H9 (cell line): ENCODE measurements at regions not wholly inside any gene's neighbourhood (a gene's known extent, or its start where the extent isn't known, plus 50 kb on each side); places are given as distances from the start of the nearest gene placed in this dataset.

Source experiments
- DNase-seq: peaks from one replicate; pipeline ENCODE4 v3.0.0-alpha.2; 2017
- H2AFZ ChIP-seq: one replicate; pipeline ENCODE4 v1.6.1; 2013; ENCODE audit warnings: mild to moderate bottlenecking, low read length, control low read depth, moderate library complexity
- H2AK5ac ChIP-seq: 2 replicates; pipeline ENCODE4 v1.6.1; 2013; ENCODE audit warnings: low read length, control low read depth, mixed read lengths; ENCODE audit not compliant: insufficient read length
- H2BK120ac ChIP-seq: one replicate; pipeline ENCODE4 v1.6.1; 2013; ENCODE audit warnings: low read depth, mild to moderate bottlenecking, low read length, control low read depth, inconsistent platforms; ENCODE audit not compliant: poor library complexity, severe bottlenecking
- H2BK12ac ChIP-seq: 2 replicates; pipeline ENCODE4 v1.6.1; 2013; ENCODE audit warnings: low read length, control low read depth, mixed read lengths, low read depth; ENCODE audit not compliant: insufficient read length
- H2BK15ac ChIP-seq: 2 replicates; pipeline ENCODE4 v1.6.1; 2013; ENCODE audit warnings: low read depth, low read length, control low read depth
- H2BK20ac ChIP-seq: one replicate; pipeline ENCODE4 v1.6.1; 2013; ENCODE audit warnings: low read depth, mild to moderate bottlenecking, low read length, control low read depth, inconsistent platforms; ENCODE audit not compliant: poor library complexity, severe bottlenecking
- H2BK5ac ChIP-seq: 2 replicates; pipeline ENCODE4 v1.6.1; 2013; ENCODE audit warnings: low read length, control low read depth, mixed read lengths; ENCODE audit not compliant: insufficient read length
- H3K14ac ChIP-seq: 2 replicates; pipeline ENCODE4 v1.6.1; 2013; ENCODE audit warnings: low read length, control low read depth; ENCODE audit not compliant: insufficient read depth
- H3K18ac ChIP-seq: 2 replicates; pipeline ENCODE4 v1.6.1; 2013; ENCODE audit warnings: low read depth, mild to moderate bottlenecking, mixed read lengths, low read length, control low read depth; ENCODE audit not compliant: insufficient read length
- H3K23ac ChIP-seq: 2 replicates; pipeline ENCODE4 v1.6.1; 2013; ENCODE audit warnings: low read length, control low read depth, mixed read lengths, low read depth; ENCODE audit not compliant: insufficient read length
- H3K23me2 ChIP-seq: 2 replicates; pipeline ENCODE4 v1.6.1; 2013; ENCODE audit warnings: low read depth, mild to moderate bottlenecking, mixed read lengths, low read length, control low read depth; ENCODE audit not compliant: insufficient read length, poor library complexity, severe bottlenecking
- H3K27ac ChIP-seq: 2 replicates; pipeline ENCODE4 v1.5.1; 2013; ENCODE audit warnings: low read length, control low read depth, mixed read lengths, low read depth; ENCODE audit not compliant: insufficient read length
- H3K27me3 ChIP-seq: 2 replicates; pipeline ENCODE4 v1.6.1; 2013; ENCODE audit warnings: low read length, control low read depth, inconsistent platforms; ENCODE audit not compliant: insufficient read depth
- H3K4ac ChIP-seq: 2 replicates; pipeline ENCODE4 v1.6.1; 2013; ENCODE audit warnings: low read depth, mild to moderate bottlenecking, control low read depth, inconsistent platforms, low read length, moderate library complexity
- H3K4me1 ChIP-seq: 2 replicates; pipeline ENCODE4 v1.6.1; 2013; ENCODE audit warnings: low read length, control low read depth, inconsistent platforms; ENCODE audit not compliant: insufficient read depth
- H3K4me2 ChIP-seq: 2 replicates; pipeline ENCODE4 v1.6.1; 2013; ENCODE audit warnings: low read length, control low read depth, mixed read lengths; ENCODE audit not compliant: insufficient read length, insufficient read depth
- H3K56ac ChIP-seq: 2 replicates; pipeline ENCODE4 v1.6.1; 2013; ENCODE audit warnings: low read depth, mild to moderate bottlenecking, mixed read lengths, low read length, control low read depth; ENCODE audit not compliant: insufficient read length
- H3K79me1 ChIP-seq: 2 replicates; pipeline ENCODE4 v1.6.1; 2013; ENCODE audit warnings: low read depth, mild to moderate bottlenecking, moderate library complexity, low read length, control low read depth, inconsistent platforms; ENCODE audit not compliant: insufficient read depth, poor library complexity, severe bottlenecking
- H3K79me2 ChIP-seq: 2 replicates; pipeline ENCODE4 v1.6.1; 2013; ENCODE audit warnings: low read length, control low read depth, inconsistent platforms; ENCODE audit not compliant: insufficient read depth
- H3K9ac ChIP-seq: 2 replicates; pipeline ENCODE4 v1.6.1; 2013; ENCODE audit warnings: low read length, control low read depth, mixed read lengths; ENCODE audit not compliant: insufficient read length; ENCODE audit errors: extremely low read depth
- H3K9me3 ChIP-seq: one replicate; pipeline ENCODE4 v1.6.1; 2013; ENCODE audit warnings: low read depth, low read length, inconsistent platforms; ENCODE audit not compliant: control insufficient read depth
- H3T11ph ChIP-seq: one replicate; pipeline ENCODE4 v1.6.1; 2013; ENCODE audit warnings: mild to moderate bottlenecking, low read length, control low read depth, inconsistent platforms
- H4K20me1 ChIP-seq: one replicate; pipeline ENCODE4 v1.6.1; 2013; ENCODE audit not compliant: control insufficient read depth, insufficient read length, insufficient read depth
- H4K5ac ChIP-seq: 2 replicates; pipeline ENCODE4 v1.6.1; 2013; ENCODE audit warnings: low read depth, mild to moderate bottlenecking, mixed read lengths, low read length, control low read depth; ENCODE audit not compliant: insufficient read length
- H4K8ac ChIP-seq: replicated peaks from 2 replicates; pipeline ENCODE4 v1.6.1; 2013; ENCODE audit warnings: low read length, control low read depth, mixed read lengths, low read depth; ENCODE audit not compliant: insufficient read length
- H4K91ac ChIP-seq: 2 replicates; pipeline ENCODE4 v1.6.1; 2013; ENCODE audit warnings: low read depth, mild to moderate bottlenecking, moderate library complexity, mixed read lengths, low read length, control low read depth; ENCODE audit not compliant: insufficient read length
- H3K27ac Mint-ChIP-seq, 3 experiments: 2 replicates in 2 of 3; 3 replicates in 1 of 3; pipeline ENCODE4 v1.8.0; 2020 to 2021; ENCODE audit warnings: mixed read lengths in 3 of 3, mild to moderate bottlenecking in 1 of 3, moderate library complexity in 1 of 3
- H3K27me3 Mint-ChIP-seq: 2 replicates; pipeline ENCODE4 v1.8.0; 2021; ENCODE audit warnings: low read depth, mild to moderate bottlenecking, moderate library complexity, mixed read lengths
- H3K36me3 Mint-ChIP-seq, 3 experiments: 2 replicates in 2 of 3; 3 replicates in 1 of 3; pipeline ENCODE4 v1.8.0; 2020 to 2021; ENCODE audit warnings: low read depth in 3 of 3, mixed read lengths in 3 of 3; ENCODE audit not compliant: insufficient read depth in 1 of 3
- H3K4me1 Mint-ChIP-seq, 2 experiments: 2 replicates each; pipeline ENCODE4 v1.8.0; 2020; ENCODE audit warnings: mixed read lengths in 2 of 2
- H3K4me3 Mint-ChIP-seq, 2 experiments: 2 replicates in 1 of 2; 3 replicates in 1 of 2; pipeline ENCODE4 v1.8.0; 2020 to 2021; ENCODE audit warnings: mild to moderate bottlenecking in 2 of 2, mixed read lengths in 2 of 2, moderate library complexity in 1 of 2
- H3K9me3 Mint-ChIP-seq, 2 experiments: 2 replicates in 1 of 2; 3 replicates in 1 of 2; pipeline ENCODE4 v1.8.0; 2020; ENCODE audit warnings: mild to moderate bottlenecking in 2 of 2, mixed read lengths in 2 of 2, moderate library complexity in 1 of 2
- WGBS: extraction: QIAGEN DNeasy Blood & Tissue Kit; methylation state at CpG from one replicate; pipeline ENCODE4 v1.1.7; 2013; ENCODE audit warnings: missing lambda C conversion rate, low lambda C conversion rate, mixed read lengths; ENCODE audit not compliant: insufficient read length; ENCODE audit errors: extremely low coverage; 5-methylcytosine and 5-hydroxymethylcytosine counted together
- TF ChIP-seq, protein P1 (sequence below): fragments of 200-600 bp; sonication (generic); conservative IDR thresholded peaks from 3 replicates; pipeline ENCODE4 v1.8.0; 2021; ENCODE audit warnings: antibody characterized with exemption, mild to moderate bottlenecking

DNA sequence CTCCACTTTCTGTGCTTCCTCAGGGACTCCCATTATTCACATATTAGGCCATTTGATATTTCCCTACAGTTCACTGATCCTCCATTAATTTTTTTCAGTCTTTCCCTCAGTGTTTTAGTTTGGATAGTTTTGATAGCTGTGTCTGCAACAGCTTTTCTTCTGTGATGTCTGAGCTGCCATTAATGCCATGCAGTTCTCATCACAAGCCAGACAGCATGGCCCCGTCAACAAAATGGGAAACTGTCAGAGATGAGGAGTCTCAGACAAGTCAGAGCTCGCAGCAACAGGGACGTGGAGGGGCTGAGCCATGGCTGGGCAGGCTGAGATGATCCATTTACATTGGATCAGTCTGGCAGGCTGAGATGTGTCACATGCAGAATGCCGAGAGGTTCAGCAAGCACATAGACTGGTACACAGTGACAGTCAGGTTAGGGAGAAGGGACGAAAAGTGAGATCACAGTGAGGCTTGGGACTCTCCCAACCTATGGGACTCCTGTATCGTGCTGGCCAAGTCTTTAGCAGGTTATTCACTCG is 65.4 kb downstream of the NPS start:
- H3K4me3 Mint-ChIP-seq: no peak overlapping the region
- H4K91ac ChIP-seq: no peak overlapping the region
- H4K5ac ChIP-seq: no peak overlapping the region
- H3K27me3 Mint-ChIP-seq: peaks cover 2% of the 10 kb centered on the region; the same call in 1 of the 2 replicates
- no peak overlapping the region for H2BK12ac ChIP-seq
- no peak overlapping the region for H3K23ac ChIP-seq
- no peak overlapping the region for H3T11ph ChIP-seq
- peak overlapping the region in 2 of 3 experiments; percentile 11 to 32; a peak in 3 of 7 replicates for H3K27ac Mint-ChIP-seq
- no CpG with 5 or more reads among the region's 7 CpGs for WGBS
- no peak for DNase-seq
- no peak overlapping the region for H2AK5ac ChIP-seq
- no peaks in the 10 kb centered on the region for H3K27me3 ChIP-seq
- H2BK5ac ChIP-seq: no peak overlapping the region
- no peak overlapping the region for H3K4ac ChIP-seq
- no peaks in the 10 kb centered on the region for H3K9me3 ChIP-seq
- no peak overlapping the region for H3K56ac ChIP-seq
- H2BK120ac ChIP-seq: no peak overlapping the region
- peaks cover 6 to 7% of the 10 kb centered on the region in 2 experiments for H3K4me1 Mint-ChIP-seq
- H3K18ac ChIP-seq: no peak overlapping the region
- no peaks in the 10 kb centered on the region for H3K9me3 Mint-ChIP-seq
- H3K4me1 ChIP-seq: peaks cover 4% of the 10 kb centered on the region; the same call in 1 of the 2 replicates
- H2AFZ ChIP-seq: no peak overlapping the region
- no peaks in the 10 kb centered on the region for H3K79me2 ChIP-seq
- H3K14ac ChIP-seq: peak overlapping the region; percentile 45; the same call in 1 of the 2 replicates
- H2BK15ac ChIP-seq: no peak overlapping the region
- H3K79me1 ChIP-seq: no peaks in the 10 kb centered on the region
- no peak overlapping the region for H3K9ac ChIP-seq
- no peak overlapping the region for H3K4me2 ChIP-seq
- no peaks in the 10 kb centered on the region for H4K20me1 ChIP-seq
- no peaks in the 10 kb centered on the region for H3K23me2 ChIP-seq
- no peak overlapping the region for H2BK20ac ChIP-seq
- TF ChIP-seq, protein P1, sequence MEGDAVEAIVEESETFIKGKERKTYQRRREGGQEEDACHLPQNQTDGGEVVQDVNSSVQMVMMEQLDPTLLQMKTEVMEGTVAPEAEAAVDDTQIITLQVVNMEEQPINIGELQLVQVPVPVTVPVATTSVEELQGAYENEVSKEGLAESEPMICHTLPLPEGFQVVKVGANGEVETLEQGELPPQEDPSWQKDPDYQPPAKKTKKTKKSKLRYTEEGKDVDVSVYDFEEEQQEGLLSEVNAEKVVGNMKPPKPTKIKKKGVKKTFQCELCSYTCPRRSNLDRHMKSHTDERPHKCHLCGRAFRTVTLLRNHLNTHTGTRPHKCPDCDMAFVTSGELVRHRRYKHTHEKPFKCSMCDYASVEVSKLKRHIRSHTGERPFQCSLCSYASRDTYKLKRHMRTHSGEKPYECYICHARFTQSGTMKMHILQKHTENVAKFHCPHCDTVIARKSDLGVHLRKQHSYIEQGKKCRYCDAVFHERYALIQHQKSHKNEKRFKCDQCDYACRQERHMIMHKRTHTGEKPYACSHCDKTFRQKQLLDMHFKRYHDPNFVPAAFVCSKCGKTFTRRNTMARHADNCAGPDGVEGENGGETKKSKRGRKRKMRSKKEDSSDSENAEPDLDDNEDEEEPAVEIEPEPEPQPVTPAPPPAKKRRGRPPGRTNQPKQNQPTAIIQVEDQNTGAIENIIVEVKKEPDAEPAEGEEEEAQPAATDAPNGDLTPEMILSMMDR: no peak
- no peaks in the 10 kb centered on the region for H3K36me3 Mint-ChIP-seq
- no peak overlapping the region for H4K8ac ChIP-seq
- no peak overlapping the region for H3K27ac ChIP-seq
